GM19397 (cell line): ENCODE measurements at regions not wholly inside any gene's neighbourhood (a gene's known extent, or its start where the extent isn't known, plus 50 kb on each side); places are given as distances from the start of the nearest gene placed in this dataset.
A peak's percentile ranks its signal among the peaks of the same experiment; 100 is the strongest.

Experiments
- ATAC-seq: cut with Tn5 transposase; IDR thresholded peaks from one replicate; pipeline ENCODE4 v1.9.1; 2021; ENCODE audit warnings: mild to moderate bottlenecking, moderate library complexity; ENCODE audit not compliant: unreplicated experiment

DNA sequence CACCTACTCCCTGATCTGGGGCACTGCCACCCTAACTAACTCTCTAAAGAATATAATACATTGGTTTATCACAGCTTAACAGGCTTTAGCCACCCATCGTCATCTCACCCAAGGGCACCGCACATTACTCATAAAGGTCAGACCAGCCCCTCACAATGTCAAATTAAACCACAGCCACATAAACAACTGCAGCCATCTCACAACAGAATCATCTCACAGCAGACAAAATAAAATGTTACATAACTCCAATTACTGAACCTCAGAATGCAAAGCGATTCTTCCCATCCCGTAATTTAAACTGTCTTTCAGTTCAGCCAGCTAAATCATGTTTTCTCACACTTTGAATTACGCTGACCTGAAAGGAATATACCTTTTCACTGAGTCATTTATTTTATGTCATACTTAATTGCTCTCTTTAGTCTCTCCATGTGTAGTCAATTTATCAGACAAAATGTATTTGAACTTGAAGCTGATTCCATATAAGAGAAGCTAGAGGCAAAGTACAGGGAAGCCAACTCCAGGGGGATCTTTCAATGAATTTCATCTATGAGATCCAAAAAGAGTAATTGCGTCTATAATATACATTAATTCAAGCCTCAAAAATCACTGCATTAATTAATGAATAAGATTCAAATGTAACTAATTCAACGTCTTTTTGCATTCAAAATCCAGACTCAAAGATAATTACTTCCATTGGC is 96.9 kb upstream of the NEBL start:
- ATAC-seq, result no peak

DNA sequence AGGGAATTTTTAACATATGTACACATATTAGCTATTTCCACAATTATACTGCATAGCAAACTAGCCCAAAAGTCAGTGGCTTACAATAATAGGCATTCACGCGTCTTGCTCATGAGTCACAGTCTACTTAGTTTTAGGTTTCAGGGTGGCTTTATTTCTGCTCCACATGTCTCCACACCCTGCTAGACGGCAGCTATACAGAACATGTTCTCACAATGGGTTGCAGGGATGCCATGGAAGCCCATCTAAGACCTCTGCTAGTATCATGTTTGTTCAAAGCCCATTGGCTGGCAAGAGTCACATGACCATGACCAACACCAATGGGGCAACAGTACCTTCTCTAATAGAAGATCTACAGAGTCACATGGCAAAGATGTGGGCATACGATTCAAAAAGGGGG is 96.3 kb upstream of the NEBL start:
- ATAC-seq, result no peak

DNA sequence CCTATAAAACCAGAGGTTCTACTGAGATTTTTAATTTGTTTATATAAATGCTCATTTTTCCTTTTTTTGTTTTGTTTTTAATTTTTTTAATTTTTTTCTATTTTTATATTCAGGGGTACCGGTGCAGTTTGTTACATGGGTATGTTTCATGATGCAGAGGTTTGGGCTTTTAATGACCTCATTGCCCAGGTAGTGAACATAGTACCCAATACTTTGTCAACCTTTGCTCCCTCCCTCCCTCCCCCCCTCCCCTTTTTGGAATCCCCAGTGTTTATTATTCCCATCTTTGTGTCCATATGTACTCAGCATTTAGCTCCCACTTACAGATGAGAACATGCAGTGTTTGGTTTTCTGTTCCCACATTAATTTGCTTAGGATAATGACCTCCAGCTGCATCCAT is 94.4 kb upstream of the NEBL start:
- no peak for ATAC-seq

DNA sequence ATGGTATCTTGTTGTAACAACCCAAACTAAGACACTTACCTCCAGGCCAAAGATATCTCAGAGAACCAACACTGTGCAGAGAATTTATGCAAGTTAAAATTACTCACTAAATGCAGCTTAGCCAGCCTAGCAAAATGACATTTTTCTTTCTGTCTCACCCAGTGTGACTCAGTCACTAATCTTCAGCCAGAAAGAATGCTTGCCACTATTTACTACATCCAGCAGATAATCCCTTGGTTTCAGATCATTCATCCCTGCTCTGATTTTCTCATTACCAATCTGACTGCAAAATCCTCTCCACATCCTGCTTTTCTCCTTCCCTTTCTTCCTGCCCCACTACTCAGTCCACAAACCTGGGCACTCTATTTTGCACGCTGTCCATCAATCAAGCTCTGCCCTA is 93.5 kb upstream of the NEBL start:
- no peak for ATAC-seq

DNA sequence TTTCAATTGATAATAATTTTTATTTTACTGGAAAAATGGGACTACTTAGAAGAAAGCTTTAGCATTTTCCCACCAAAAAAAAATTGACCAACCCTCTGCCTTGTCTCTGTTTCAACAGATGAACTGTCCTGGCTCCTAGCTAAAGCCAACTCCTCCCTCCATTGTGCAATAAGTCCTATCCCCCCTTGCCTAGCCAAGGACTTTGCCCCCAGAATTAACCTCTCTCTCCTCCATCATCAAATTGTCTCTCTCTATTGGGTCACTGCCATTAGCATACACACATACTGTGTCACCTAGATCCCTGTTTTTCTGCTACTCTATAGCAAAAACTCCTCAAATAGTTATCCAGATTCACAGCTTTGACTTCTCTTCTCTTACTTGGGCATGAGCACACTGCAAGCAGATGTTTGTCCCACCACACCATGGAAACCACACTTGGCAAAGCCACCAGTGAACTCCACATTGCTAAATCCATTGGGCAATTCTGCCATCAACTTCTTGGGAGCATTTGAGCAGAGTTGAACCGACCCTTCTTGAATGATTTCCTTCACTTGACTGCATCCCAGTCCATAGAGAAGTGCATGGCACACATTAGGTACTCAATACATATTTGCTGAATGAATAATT is 91.4 kb upstream of the NEBL start:
- ATAC-seq, result no peak

DNA sequence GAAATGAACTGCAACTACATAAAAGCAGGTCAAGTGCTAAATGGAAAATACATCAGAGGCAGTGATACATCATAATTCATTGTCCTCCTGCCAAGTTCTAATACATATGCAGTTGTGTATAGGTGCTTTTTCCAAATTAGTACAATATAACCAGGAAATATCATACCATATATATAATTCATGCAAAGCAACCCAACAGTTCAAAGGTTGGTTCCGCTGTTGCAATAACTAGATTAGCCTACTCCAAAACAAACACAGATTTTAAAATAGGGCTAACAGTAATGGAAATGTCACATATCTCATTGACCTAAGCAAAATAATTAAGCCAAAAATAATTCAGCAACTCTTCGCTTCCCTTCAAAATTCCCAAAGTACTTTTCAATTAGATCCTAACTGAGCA is 88.9 kb upstream of the NEBL start:
- no peak for ATAC-seq

DNA sequence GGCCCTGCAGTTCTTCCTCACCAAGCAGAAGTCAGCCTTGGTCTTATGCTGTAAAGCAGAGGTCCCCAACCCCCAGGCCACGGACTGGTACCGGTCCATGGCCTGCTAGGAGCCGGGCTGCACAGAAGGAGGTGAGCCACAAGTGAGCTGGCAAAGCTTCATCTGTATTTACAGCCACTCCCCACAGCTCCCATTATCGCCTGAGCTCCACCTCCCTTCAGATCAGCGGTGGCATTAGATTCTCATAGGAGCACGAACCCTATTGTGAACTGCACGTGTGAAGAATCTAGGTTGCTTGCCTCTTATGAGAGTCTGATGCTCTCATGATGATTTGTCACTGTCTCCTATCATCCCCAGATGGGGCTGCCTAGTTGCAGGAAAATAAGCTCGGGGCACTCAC is 87.6 kb upstream of the NEBL start:
- no peak for ATAC-seq

DNA sequence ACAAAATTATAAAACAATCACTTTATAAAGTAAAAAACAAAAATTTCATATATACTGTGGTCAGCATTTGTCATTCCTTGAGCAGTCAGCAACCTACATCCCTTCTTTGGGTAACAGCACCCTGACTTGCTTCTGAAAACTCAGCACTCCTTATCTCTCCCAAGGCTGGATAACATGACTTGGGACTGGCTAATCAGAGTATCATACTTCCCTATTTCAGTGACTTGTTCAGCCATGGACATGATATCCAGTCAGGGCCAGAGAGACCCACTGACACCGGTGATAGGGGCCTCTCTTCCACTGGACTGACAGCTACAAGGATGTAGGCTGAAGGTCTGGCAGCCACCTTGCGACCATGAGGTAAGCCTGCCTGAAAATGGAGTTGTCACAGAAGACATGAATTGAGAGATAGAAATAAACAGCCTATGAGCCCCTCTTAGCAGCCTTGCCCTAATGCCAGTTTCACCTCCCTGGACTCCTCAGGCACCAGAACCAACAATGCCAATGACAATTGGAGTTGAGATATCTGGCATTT is 84.4 kb upstream of the NEBL start:
- ATAC-seq, result no peak

DNA sequence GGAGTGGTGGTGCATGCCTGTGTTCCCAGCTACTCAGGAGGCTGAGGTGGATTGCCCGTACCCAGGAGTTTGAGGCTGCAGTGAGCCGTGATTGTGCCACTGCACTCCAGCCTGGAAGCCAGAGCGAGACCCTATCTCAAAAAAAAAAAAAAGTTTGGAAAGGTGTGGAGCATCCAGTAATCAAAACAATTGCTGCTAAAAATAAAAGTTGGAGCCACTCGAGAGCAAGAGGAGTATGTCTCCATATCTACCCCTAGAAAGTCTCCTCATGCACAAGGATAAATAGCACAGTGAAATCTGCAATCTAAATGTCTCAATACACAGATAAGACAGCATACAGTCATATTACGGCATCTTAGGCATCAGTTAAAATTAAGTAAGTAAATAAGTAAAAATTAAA is 81.5 kb upstream of the NEBL start:
- no peak for ATAC-seq

DNA sequence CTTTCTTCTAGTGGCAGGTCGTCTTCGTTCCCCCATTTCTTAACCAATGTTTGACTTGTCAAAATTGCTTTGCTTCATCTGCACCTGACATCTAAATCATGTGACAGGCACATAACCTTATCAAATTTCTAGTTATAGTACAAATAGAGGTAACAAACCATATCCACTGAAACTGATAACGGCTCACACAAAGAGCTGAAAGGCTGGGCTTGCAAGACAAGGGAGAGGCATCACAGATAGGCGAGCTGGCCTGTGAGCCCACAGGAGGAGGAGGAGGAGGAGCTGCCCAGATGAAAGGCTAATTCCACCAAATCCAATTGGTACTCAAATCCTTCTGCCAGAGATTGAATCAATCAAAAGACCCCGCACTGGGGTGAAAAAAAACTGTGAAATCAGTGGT is 80.2 kb upstream of the NEBL start:
- ATAC-seq, result no peak

DNA sequence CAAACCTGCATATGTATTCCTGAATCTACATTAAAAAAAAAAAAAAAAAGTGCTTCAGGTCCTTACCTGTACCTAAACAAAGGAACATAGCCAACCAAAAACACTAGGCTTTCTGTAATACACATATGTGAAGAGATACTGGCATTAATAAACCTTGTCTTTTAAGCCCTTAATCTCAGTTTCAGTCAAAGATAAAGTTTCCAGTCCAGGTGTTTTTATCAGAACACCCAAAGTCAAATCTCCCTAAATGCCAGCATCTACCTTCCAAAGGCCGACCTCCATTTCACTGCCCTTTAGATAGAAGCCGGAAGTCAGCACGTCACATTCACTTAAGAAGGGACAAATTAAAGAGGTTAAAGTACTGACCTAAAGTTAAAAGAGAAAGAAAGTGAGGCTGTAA is 79.8 kb upstream of the NEBL start:
- ATAC-seq, result no peak

DNA sequence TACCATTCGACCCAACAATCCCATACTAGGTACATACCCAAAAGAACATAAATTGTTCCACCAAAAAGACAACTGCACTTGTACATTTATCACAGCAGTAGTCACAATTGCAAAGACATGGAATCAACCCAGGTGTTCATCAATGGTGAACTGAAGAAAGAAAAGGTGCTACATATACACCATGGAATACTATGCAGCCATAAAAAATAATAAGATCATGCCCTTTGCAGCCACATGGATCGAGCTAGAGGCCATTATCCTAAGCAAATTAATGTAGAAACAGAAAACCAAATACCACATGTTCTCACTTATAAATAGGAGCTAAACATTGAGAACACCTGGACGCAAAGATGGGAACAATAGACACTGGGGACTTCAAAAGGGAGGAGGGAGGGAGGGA is 79.3 kb upstream of the NEBL start:
- no peak for ATAC-seq

DNA sequence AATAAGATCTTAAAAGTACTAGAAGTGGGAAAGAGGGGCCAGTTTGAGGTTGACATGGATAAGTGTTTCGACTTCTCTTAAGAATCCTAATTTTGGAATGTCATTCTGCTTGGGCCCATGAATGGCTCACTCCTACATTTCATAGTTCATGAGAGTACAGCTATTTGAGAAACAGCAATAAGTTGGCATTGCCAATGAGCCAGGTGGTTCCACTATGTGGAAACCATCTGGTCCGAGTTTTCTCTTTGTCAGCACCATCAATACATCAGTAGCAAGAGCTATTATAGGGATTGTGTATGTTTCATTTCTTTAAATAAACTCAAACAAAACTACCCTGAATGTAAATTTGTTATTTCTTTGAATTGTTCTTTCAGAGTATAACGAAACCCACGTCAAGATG is 78.1 kb upstream of the NEBL start:
- no peak for ATAC-seq

DNA sequence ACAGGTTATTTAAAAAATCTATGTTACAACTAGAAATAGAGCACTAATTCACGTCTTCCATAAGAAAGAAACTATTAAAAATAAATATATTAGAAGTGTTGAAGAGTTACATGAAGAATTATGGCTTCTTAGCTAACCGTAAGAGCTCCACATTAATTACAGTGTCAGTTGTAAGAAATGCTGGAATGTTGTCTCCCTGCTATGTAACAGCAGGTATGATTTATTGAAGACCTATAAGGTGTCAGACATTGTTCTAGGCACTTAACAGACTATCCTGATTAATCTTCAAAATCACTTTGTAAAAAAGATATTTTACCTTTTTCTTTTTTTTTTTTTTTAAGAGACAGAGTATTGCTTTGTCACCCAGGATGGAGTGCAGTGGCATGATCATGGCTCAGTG is 75.8 kb upstream of the NEBL start:
- ATAC-seq, result no peak

DNA sequence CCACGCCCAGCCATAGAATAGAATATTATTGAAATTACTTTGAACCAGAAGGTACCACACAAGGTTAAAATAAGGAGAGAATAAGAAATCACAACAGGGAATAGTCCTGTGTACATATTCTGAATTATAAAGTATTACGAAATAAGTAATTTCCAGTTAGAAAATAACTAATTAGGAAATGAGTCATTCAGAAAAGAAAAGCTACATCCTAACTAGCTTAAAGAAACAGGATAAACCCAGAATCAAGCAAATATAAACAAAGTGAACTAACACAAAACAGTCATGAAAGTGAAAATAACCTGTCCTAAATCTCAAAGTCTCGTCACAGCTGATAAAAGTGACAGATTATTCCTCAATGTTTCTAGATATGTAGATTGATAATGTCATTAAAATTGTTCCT is 74.8 kb upstream of the NEBL start:
- no peak for ATAC-seq

DNA sequence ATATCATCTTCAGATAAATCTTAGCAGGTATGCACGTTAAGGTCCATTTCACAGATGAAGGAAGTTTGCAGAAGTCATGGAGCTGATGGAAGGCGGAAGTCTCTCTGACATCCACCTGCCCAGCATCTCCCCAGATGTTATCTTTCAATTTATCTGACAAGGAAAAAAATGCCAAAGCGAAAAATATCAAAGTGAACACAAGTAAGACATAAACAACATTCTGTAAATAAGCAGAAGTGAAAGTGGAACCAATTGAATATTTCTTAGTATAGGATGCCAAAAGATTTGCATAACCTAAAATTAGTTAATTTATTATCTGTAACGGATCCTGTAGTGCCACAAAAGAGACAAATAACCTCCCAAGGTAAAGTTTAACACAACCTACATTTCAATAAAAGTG is 73.6 kb upstream of the NEBL start:
- peak; percentile 85 for ATAC-seq

DNA sequence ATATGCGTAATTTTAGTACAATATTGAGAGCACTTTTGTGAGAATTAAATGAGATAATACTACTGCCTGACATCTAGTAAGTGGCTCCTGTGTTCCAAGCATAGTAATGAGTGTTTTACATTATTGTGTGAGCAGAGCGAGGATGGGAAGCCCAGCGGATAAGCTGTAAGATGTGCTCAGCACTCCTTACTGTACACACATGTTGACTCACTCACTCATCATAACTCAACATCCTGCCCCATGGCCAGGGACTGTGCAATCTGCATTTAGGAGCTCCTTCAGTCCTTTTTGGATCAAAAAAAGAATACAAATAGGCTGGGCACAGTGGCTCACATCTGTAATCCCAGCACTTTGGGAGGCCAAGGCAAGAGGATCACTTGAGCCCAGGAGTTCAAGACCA is 72.9 kb upstream of the NEBL start:
- no peak for ATAC-seq

DNA sequence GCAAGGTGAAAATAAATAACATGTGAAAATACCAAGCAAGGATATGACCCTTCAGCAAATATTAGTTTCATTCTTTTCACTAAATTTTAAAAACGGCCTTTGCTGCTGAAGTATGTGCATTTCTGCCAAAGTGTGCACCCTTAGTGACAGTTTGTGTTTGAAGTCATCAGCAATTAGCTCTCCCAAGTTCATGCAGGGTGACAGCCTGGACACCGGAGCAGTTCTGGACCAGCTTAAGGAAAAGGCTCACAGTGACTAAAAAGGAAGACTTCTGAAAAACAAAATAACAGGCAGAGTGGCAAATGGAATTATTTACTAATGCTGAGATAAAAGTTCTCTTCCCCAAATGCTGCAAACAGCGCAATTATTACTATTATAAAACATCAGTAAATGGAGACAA is 69.3 kb upstream of the NEBL start:
- no peak for ATAC-seq

DNA sequence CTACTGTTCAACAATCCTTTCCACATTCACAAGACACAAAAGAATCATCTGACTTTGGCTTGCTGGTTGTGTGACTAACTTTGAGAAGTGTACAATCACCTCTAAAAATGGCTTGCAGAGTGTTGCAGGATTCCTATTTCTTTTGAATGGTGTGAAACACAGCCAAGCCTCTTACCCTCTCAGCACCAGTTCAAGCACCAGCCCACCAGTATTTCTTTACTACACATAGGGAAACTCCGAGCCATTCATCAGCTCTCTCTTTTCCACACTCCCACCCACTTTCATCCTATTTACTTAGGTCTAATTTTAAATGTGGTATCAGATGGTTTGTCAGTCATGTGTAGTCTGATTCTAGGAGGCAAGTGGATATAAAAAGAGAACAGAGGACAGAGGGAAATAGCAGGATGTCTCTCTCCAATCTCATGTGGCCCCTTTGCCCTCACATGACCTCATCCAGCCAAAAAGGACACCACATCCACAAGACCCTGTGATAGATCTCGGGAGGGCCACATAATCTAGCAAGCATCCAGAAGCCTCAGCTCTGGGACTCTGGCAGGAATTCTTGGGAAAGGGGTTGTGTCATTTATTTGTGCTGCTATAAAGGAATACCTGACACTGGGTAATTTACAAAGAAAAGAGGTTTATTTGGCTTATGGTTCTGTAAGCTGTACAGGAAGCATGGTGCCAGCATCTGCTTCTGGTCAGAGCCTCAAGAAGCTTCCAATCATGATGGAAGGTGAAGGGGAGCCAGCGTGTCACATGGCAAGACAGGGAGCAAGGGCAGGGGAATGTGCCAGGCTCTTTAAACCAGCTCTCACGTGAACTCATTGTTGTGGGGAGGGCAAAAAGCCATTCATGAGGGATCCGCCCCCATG is 66.8 kb upstream of the NEBL start:
- ATAC-seq, result no peak

DNA sequence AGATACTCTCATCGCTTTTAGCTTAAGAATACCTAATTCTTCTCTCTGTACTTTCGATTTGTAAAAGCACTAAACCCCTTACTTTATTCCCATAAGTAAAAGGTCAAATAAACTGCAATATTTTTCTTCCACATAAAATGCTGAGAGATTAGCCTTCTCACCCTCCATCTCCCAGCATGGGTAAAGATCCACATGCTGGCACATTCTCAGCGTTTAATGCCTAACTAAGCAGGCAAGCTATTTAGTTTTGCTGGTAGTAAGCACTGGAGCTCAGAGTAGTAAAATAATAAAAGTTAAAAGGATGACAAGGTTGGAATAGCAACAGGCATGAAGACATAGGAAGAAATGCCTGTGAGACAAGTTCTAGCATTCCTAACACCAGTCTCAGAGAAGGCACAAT is 65.9 kb upstream of the NEBL start:
- ATAC-seq, result no peak

DNA sequence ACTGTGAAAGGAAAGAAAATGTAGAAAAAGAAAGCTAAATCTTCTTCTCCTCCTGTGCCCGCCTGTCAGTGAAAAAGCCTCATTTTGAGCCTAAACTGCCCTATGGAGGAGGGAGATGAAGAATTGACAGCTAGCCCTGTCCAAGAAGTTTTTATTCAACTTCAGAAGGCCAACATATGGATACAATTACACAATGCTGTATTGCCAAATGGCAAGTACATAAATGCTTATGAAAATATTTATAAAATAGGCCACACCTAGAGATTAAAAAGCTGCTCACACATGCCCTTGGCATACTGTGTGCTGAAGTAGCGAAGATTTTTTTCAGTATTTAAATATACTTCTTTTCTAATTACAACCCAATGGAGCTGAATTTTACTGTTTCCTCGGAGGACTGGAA is 65.1 kb upstream of the NEBL start:
- no peak for ATAC-seq

DNA sequence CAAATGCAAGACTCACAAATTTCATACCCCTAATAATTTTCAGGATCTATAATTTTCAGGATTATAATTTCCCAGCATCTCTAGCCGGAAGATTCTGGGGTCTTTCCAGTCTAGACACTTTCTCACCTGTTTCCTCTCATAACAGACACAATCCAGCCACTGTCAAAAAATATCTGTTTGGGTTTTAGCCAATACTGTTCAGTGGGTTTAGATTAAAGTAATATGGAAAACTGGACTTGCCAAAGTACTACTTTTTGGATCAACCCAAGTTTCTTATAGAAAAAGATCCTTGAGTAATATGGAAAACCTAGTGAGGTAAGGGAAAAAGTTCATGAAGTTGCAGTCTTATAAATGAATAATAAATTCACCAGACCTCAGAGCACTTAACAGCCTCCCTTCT is 62.1 kb upstream of the NEBL start:
- no peak for ATAC-seq
